ENCODE measurements at regions not wholly inside any gene's neighbourhood (a gene's known extent, or its start where the extent isn't known, plus 50 kb on each side); places are given as distances from the start of the nearest gene placed in this dataset.

- Mint-ChIP-seq H3K36me3 (no peaks in the 10 kb centered on the region), H3K9me3 (no peaks in the 10 kb centered on the region), H3K27ac (no peak overlapping the region), H3K4me1 (no peaks in the 10 kb centered on the region), H3K4me3 (no peak overlapping the region), H3K27me3 (ENCODE audit: low read depth in 2 of 2) (peaks cover 0 to 5% of the 10 kb centered on the region in 2 donors)
- H3K9me3 ChIP-seq (ENCODE audit: control insufficient read depth, insufficient read depth, low read length), result no peaks in the 10 kb centered on the region
- DNase-seq (no peak), ATAC-seq (no peak)
- 94% methylated on average over 29 of the region's 29 CpGs for WGBS (ENCODE audit: insufficient coverage)
- no peak overlapping the region for H3K4me3 ChIP-seq (ENCODE audit: low read length)
- TF ChIP-seq, protein P1, sequence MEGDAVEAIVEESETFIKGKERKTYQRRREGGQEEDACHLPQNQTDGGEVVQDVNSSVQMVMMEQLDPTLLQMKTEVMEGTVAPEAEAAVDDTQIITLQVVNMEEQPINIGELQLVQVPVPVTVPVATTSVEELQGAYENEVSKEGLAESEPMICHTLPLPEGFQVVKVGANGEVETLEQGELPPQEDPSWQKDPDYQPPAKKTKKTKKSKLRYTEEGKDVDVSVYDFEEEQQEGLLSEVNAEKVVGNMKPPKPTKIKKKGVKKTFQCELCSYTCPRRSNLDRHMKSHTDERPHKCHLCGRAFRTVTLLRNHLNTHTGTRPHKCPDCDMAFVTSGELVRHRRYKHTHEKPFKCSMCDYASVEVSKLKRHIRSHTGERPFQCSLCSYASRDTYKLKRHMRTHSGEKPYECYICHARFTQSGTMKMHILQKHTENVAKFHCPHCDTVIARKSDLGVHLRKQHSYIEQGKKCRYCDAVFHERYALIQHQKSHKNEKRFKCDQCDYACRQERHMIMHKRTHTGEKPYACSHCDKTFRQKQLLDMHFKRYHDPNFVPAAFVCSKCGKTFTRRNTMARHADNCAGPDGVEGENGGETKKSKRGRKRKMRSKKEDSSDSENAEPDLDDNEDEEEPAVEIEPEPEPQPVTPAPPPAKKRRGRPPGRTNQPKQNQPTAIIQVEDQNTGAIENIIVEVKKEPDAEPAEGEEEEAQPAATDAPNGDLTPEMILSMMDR (IDR thresholded peaks at IDR 0.05), result no peak
- no peaks in the 10 kb centered on the region for H3K27me3 ChIP-seq (ENCODE audit: control insufficient read depth, insufficient read depth, low read length)
- no peaks in the 10 kb centered on the region for H3K4me1 ChIP-seq (ENCODE audit: control insufficient read depth, insufficient read depth, low read length)
- no peak overlapping the region for H3K27ac ChIP-seq (ENCODE audit: low read length)
- intact Hi-C loops (cut with micrococcal nuclease), result no loop called here
- H3K36me3 ChIP-seq (ENCODE audit: control insufficient read depth, insufficient read depth, low read length), result no peaks in the 10 kb centered on the region
Observed at GRCh38 chr2:239869272-239870155, 155.6 kb downstream of the NDUFA10 start.

DNA sequence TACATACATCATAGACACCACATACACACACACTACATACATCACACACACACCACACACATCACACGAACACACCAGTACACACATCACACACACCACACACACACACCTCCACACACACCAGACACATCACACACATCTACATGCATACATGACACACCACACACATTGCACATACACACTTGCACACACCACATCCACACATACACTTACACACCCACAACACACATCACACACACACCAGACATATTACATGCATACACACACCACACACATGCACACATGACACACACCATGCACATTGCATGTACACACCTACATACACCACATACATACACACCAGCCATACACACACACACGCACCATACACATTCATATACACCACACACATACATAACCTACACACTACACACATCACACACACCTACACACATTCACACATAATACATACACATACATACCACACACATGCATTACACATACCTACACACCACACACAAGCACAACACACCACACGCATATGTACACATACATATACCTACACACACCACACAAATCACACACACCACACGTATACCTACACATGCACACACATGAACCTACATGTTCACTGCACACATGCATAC is 156.5 kb downstream of the NDUFA10 start:
- Mint-ChIP-seq H3K27ac (no peak overlapping the region), H3K9me3 (no peaks in the 10 kb centered on the region), H3K4me3 (no peak overlapping the region), H3K27me3 (ENCODE audit: low read depth in 2 of 2) (no peaks in the 10 kb centered on the region), H3K36me3 (no peaks in the 10 kb centered on the region), H3K4me1 (no peaks in the 10 kb centered on the region)
- WGBS (ENCODE audit: insufficient coverage), result 95% methylated on average over 4 of the region's 4 CpGs
- Histone ChIP-seq H3K27ac (ENCODE audit: low read length) (no peak overlapping the region), H3K36me3 (ENCODE audit: control insufficient read depth, insufficient read depth, low read length) (no peaks in the 10 kb centered on the region), H3K4me3 (ENCODE audit: low read length) (no peak overlapping the region), H3K27me3 (ENCODE audit: control insufficient read depth, insufficient read depth, low read length) (no peaks in the 10 kb centered on the region), H3K4me1 (ENCODE audit: control insufficient read depth, insufficient read depth, low read length) (no peaks in the 10 kb centered on the region), H3K9me3 (ENCODE audit: control insufficient read depth, insufficient read depth, low read length) (no peaks in the 10 kb centered on the region)
- DNase-seq, result no peak
- TF ChIP-seq, protein P1 (IDR thresholded peaks at IDR 0.05), result no peak
- no peak for ATAC-seq
- intact Hi-C loops (cut with micrococcal nuclease), result no loop called here

GRCh38 chr2:239866778-239867177 is 158.4 kb downstream of the NDUFA10 start:
- Mint-ChIP-seq H3K9me3 (no peaks in the 10 kb centered on the region), H3K27ac (no peak overlapping the region)
- WGBS (ENCODE audit: insufficient coverage), result 99% methylated on average over 3 of the region's 3 CpGs

More at GRCh38 chr2:239866778-239867177, 158.4 kb downstream of the NDUFA10 start:
- DNase-seq (no peak), ATAC-seq (no peak)
- no peaks in the 10 kb centered on the region for H3K36me3 Mint-ChIP-seq
- H3K4me1 Mint-ChIP-seq, result no peaks in the 10 kb centered on the region
- TF ChIP-seq, protein P1 (IDR thresholded peaks at IDR 0.05), result no peak
- no peak overlapping the region for H3K4me3 Mint-ChIP-seq
- Histone ChIP-seq H3K4me1 (ENCODE audit: control insufficient read depth, insufficient read depth, low read length) (no peaks in the 10 kb centered on the region), H3K27ac (ENCODE audit: low read length) (no peak overlapping the region), H3K9me3 (ENCODE audit: control insufficient read depth, insufficient read depth, low read length) (no peaks in the 10 kb centered on the region), H3K27me3 (ENCODE audit: control insufficient read depth, insufficient read depth, low read length) (no peaks in the 10 kb centered on the region), H3K36me3 (ENCODE audit: control insufficient read depth, insufficient read depth, low read length) (no peaks in the 10 kb centered on the region), H3K4me3 (ENCODE audit: low read length) (no peak overlapping the region)
- H3K27me3 Mint-ChIP-seq (ENCODE audit: low read depth in 2 of 2), result no peaks in the 10 kb centered on the region
- intact Hi-C loops (cut with micrococcal nuclease), result no loop called here
